CD4-positive, alpha-beta T cell (primary cell): ENCODE measurements at regions not wholly inside any gene's neighbourhood (a gene's known extent, or its start where the extent isn't known, plus 50 kb on each side); places are given as distances from the start of the nearest gene placed in this dataset.

ENCODE experiments used
- ATAC-seq: fragments of 200-7000 bp; cut with Tn5 transposase; one replicate; pipeline ENCODE4 v1.10.0; 2022; ENCODE audit warnings: mild to moderate bottlenecking; ENCODE audit not compliant: poor library complexity
- CTCF ChIA-PET: fragments of 350-600 bp; sonication (Branson Sonifier 250); formaldehyde crosslinking; loops from one replicate; lab custom pipeline; 2021; ENCODE audit warnings: antibody characterized with exemption, inconsistent platforms; lab: Charles Lee
- POLR2A ChIA-PET: fragments of 350-600 bp; sonication (Branson Sonifier 250); formaldehyde crosslinking; loops from one replicate; lab custom pipeline; 2021; ENCODE audit warnings: antibody characterized with exemption, inconsistent platforms; lab: Charles Lee
- DNase-seq, 14 experiments: peaks; one replicate each; pipeline ENCODE4 v3.0.0-alpha.2; 2013 to 2020; ENCODE audit warnings: mixed read lengths in 2 of 14
- H3K27ac ChIP-seq, 2 donors: one replicate each; pipeline versions ENCODE4 v1.5.1 to v1.7.0; 2013; ENCODE audit warnings: low read length in 2 of 2, low read depth in 1 of 2, mild to moderate bottlenecking in 1 of 2
- H3K27me3 ChIP-seq, 2 experiments: 1 replicate in 1 of 2; 2 replicates in 1 of 2; pipeline versions ENCODE4 v1.6.1 to v1.7.0; 2013; ENCODE audit warnings: low read length in 2 of 2, control low read depth in 1 of 2, mild to moderate bottlenecking in 1 of 2, moderate library complexity in 1 of 2; ENCODE audit not compliant: insufficient read depth in 2 of 2, control insufficient read depth in 1 of 2
- H3K36me3 ChIP-seq: one replicate; pipeline ENCODE4 v1.6.1; 2013; ENCODE audit warnings: low read length, control low read depth; ENCODE audit not compliant: insufficient read depth
- H3K4me1 ChIP-seq: one replicate; pipeline ENCODE4 v1.6.1; 2013; ENCODE audit warnings: low read length, control low read depth; ENCODE audit not compliant: insufficient read depth
- H3K4me3 ChIP-seq: one replicate; pipeline ENCODE4 v1.5.1; 2013; ENCODE audit warnings: mild to moderate bottlenecking, low read length, moderate library complexity
- H3K9me3 ChIP-seq, 2 experiments: 1 replicate in 1 of 2; 2 replicates in 1 of 2; pipeline versions ENCODE4 v1.6.1 to v1.7.0; 2013; ENCODE audit warnings: low read length in 2 of 2, mild to moderate bottlenecking in 2 of 2, control low read depth in 1 of 2, moderate library complexity in 1 of 2; ENCODE audit not compliant: control insufficient read depth in 1 of 2, insufficient read depth in 1 of 2
- H3K27ac Mint-ChIP-seq: one replicate; pipeline ENCODE4 v1.8.0; 2020; ENCODE audit warnings: mixed read lengths
- H3K27me3 Mint-ChIP-seq: one replicate; pipeline ENCODE4 v1.8.0; 2021; ENCODE audit warnings: mixed read lengths
- H3K36me3 Mint-ChIP-seq: one replicate; pipeline ENCODE4 v1.8.0; 2021; ENCODE audit warnings: low read depth, mixed read lengths
- H3K4me1 Mint-ChIP-seq: one replicate; pipeline ENCODE4 v1.8.0; 2021; ENCODE audit warnings: low read depth, mixed read lengths
- H3K4me3 Mint-ChIP-seq: one replicate; pipeline ENCODE4 v1.8.0; 2020; ENCODE audit warnings: mild to moderate bottlenecking, mixed read lengths
- H3K9me3 Mint-ChIP-seq: one replicate; pipeline ENCODE4 v1.8.0; 2020; ENCODE audit warnings: mixed read lengths
- CTCF ChIP-seq: fragments of 200-600 bp; IDR thresholded peaks from one replicate; pipeline ENCODE4 v1.8.0; 2022; ENCODE audit warnings: antibody characterized with exemption, mild to moderate bottlenecking
- intact Hi-C, 2 experiments: fragments of 100-400 bp; cut with DNase I in 1 of 2; cut with micrococcal nuclease in 1 of 2; formaldehyde crosslinking; loops; one replicate each; pipeline versions ENCODE4 v1.15.1 to v1.9.0; 2023 to 2025; cut with DNase I, micrococcal nuclease

- no peak for ATAC-seq
- Mint-ChIP-seq H3K4me1 (no peaks in the 10 kb centered on the region), H3K36me3 (no peaks in the 10 kb centered on the region), H3K9me3 (no peaks in the 10 kb centered on the region), H3K4me3 (no peak overlapping the region), H3K27ac (no peak overlapping the region), H3K27me3 (no peaks in the 10 kb centered on the region)
- Histone ChIP-seq H3K4me1 (no peaks in the 10 kb centered on the region), H3K4me3 (no peak overlapping the region), H3K27ac (no peak overlapping the region), H3K27me3 (no peaks in the 10 kb centered on the region), H3K9me3 (peaks cover 0 to 18% of the 10 kb centered on the region in 2 experiments), H3K36me3 (no peaks in the 10 kb centered on the region)
- CTCF ChIA-PET = no interaction called here
- no peak for TF ChIP-seq CTCF
- no peak for DNase-seq
- POLR2A ChIA-PET = no interaction called here
- intact Hi-C loops = no loop called here
Measured at GRCh38 chr10:128957221-128957620, 509.8 kb upstream of the MGMT start.

GRCh38 chr10:128958834-128959690 is 508.0 kb upstream of the MGMT start:
- Histone ChIP-seq H3K27ac (no peak overlapping the region), H3K36me3 (no peaks in the 10 kb centered on the region), H3K4me1 (no peaks in the 10 kb centered on the region), H3K4me3 (no peak overlapping the region), H3K9me3 (peaks cover 0 to 20% of the 10 kb centered on the region in 2 experiments), H3K27me3 (no peaks in the 10 kb centered on the region)
- Mint-ChIP-seq H3K27ac (no peak overlapping the region), H3K4me1 (no peaks in the 10 kb centered on the region), H3K27me3 (no peaks in the 10 kb centered on the region), H3K36me3 (no peaks in the 10 kb centered on the region), H3K9me3 (no peaks in the 10 kb centered on the region), H3K4me3 (no peak overlapping the region)
- DNase-seq (no peak), ATAC-seq (no peak)
- POLR2A ChIA-PET = no interaction called here
- intact Hi-C loops = no loop called here
- no peak for TF ChIP-seq CTCF
- CTCF ChIA-PET = no interaction called here

GRCh38 chr10:128959746-128960145 is 507.3 kb upstream of the MGMT start:
- POLR2A ChIA-PET = no interaction called here
- TF ChIP-seq CTCF = no peak
- Histone ChIP-seq H3K27ac (no peak overlapping the region), H3K36me3 (no peaks in the 10 kb centered on the region), H3K4me3 (no peak overlapping the region), H3K9me3 (peaks cover 0 to 20% of the 10 kb centered on the region in 2 experiments), H3K27me3 (no peaks in the 10 kb centered on the region), H3K4me1 (no peaks in the 10 kb centered on the region)
- H3K27ac Mint-ChIP-seq = no peak overlapping the region
- H3K27me3 Mint-ChIP-seq = no peaks in the 10 kb centered on the region
- no peaks in the 10 kb centered on the region for H3K9me3 Mint-ChIP-seq
- intact Hi-C loops = no loop called here
- DNase-seq (no peak), ATAC-seq (no peak)
- H3K36me3 Mint-ChIP-seq = no peaks in the 10 kb centered on the region
- no peaks in the 10 kb centered on the region for H3K4me1 Mint-ChIP-seq
- CTCF ChIA-PET = no interaction called here
- no peak overlapping the region for H3K4me3 Mint-ChIP-seq
